ENCODE measurements at regions not wholly inside any gene's neighbourhood (a gene's known extent, or its start where the extent isn't known, plus 50 kb on each side); places are given as distances from the start of the nearest gene placed in this dataset.

DNA sequence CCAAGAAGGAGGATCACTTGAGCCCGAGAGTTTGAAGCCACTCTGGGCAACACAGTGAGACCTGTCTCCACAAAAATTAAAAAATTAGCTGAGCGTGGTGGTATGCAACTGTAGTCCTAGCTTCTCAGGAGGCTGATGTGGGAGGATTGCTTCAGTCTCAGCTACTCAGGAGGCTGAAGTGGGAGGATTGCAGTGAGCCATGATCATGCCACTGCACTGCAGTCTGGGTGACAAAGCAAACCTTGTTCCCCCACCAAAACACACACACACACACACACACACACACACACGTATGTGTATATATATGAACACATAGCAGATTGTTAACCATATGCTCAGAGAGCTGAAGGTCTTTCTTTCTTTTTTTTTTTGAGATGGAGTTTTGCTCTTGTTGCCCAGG, 157.5 kb upstream of the MAST4 start:
- no peak overlapping the region for H3K27ac ChIP-seq (ENCODE audit: low read depth in 1 of 2, low read length in 2 of 2)
- no peaks in the 10 kb centered on the region for H3K9me3 ChIP-seq (ENCODE audit: control insufficient read depth in 4 of 4, low read length in 3 of 4)
- no peak for DNase-seq (ENCODE audit: low spot score)
- no peak for TF ChIP-seq HNF4G (IDR thresholded peaks at IDR 0.05)
- TF ChIP-seq, protein P1, sequence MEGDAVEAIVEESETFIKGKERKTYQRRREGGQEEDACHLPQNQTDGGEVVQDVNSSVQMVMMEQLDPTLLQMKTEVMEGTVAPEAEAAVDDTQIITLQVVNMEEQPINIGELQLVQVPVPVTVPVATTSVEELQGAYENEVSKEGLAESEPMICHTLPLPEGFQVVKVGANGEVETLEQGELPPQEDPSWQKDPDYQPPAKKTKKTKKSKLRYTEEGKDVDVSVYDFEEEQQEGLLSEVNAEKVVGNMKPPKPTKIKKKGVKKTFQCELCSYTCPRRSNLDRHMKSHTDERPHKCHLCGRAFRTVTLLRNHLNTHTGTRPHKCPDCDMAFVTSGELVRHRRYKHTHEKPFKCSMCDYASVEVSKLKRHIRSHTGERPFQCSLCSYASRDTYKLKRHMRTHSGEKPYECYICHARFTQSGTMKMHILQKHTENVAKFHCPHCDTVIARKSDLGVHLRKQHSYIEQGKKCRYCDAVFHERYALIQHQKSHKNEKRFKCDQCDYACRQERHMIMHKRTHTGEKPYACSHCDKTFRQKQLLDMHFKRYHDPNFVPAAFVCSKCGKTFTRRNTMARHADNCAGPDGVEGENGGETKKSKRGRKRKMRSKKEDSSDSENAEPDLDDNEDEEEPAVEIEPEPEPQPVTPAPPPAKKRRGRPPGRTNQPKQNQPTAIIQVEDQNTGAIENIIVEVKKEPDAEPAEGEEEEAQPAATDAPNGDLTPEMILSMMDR (IDR thresholded peaks at IDR 0.05; ENCODE audit: low read depth, low read length, missing input control), result no peak
- no peak for TF ChIP-seq NR2F2 (IDR thresholded peaks at IDR 0.05)
- TF ChIP-seq FOXA2 (IDR thresholded peaks at IDR 0.05), result no peak
- no peak for TF ChIP-seq YY1 (IDR thresholded peaks at IDR 0.05)
- TF ChIP-seq GABPA (IDR thresholded peaks at IDR 0.05 in 1 of 2, conservative IDR thresholded peaks at IDR 0.05 in 1 of 2), result no peak
- TF ChIP-seq, protein P2, sequence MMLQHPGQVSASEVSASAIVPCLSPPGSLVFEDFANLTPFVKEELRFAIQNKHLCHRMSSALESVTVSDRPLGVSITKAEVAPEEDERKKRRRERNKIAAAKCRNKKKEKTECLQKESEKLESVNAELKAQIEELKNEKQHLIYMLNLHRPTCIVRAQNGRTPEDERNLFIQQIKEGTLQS (IDR thresholded peaks at IDR 0.05), result no peak
- no peak for TF ChIP-seq SP1 (IDR thresholded peaks at IDR 0.05)
- TF ChIP-seq, protein P3, sequence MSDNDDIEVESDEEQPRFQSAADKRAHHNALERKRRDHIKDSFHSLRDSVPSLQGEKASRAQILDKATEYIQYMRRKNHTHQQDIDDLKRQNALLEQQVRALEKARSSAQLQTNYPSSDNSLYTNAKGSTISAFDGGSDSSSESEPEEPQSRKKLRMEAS (IDR thresholded peaks at IDR 0.05), result no peak
- TF ChIP-seq TAF1 (conservative IDR thresholded peaks at IDR 0.05), result no peak
- no peak for TF ChIP-seq JUND (IDR thresholded peaks at IDR 0.05)
- TF ChIP-seq, protein P4, sequence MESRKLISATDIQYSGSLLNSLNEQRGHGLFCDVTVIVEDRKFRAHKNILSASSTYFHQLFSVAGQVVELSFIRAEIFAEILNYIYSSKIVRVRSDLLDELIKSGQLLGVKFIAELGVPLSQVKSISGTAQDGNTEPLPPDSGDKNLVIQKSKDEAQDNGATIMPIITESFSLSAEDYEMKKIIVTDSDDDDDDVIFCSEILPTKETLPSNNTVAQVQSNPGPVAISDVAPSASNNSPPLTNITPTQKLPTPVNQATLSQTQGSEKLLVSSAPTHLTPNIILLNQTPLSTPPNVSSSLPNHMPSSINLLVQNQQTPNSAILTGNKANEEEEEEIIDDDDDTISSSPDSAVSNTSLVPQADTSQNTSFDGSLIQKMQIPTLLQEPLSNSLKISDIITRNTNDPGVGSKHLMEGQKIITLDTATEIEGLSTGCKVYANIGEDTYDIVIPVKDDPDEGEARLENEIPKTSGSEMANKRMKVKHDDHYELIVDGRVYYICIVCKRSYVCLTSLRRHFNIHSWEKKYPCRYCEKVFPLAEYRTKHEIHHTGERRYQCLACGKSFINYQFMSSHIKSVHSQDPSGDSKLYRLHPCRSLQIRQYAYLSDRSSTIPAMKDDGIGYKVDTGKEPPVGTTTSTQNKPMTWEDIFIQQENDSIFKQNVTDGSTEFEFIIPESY (IDR thresholded peaks at IDR 0.05), result no peak
- no peak for TF ChIP-seq RXRA (IDR thresholded peaks at IDR 0.05)
- no peak for TF ChIP-seq EGR1 (IDR thresholded peaks at IDR 0.05; ENCODE audit: low read depth in 2 of 2)
- no peak overlapping the region for H3K9ac ChIP-seq (ENCODE audit: low read depth in 1 of 2, low read length in 2 of 2)
- H3K4me1 ChIP-seq (ENCODE audit: control insufficient read depth in 4 of 4, insufficient read depth in 4 of 4, low read length in 3 of 4), result peaks cover 0 to 3% (median 0%) of the 10 kb centered on the region in 4 donors
- H3K36me3 ChIP-seq (ENCODE audit: control insufficient read depth in 4 of 4, insufficient read depth in 3 of 4, low read depth in 1 of 4, low read length in 3 of 4), result no peaks in the 10 kb centered on the region
- H3K27me3 ChIP-seq (ENCODE audit: control insufficient read depth in 4 of 4, insufficient read depth in 4 of 4, low read length in 3 of 4), result no peaks in the 10 kb centered on the region
- 75% methylated on average over 3 of the region's 3 CpGs for WGBS
- no peak overlapping the region for H3K4me3 ChIP-seq (ENCODE audit: low read depth in 1 of 3, low read length in 3 of 3)

DNA sequence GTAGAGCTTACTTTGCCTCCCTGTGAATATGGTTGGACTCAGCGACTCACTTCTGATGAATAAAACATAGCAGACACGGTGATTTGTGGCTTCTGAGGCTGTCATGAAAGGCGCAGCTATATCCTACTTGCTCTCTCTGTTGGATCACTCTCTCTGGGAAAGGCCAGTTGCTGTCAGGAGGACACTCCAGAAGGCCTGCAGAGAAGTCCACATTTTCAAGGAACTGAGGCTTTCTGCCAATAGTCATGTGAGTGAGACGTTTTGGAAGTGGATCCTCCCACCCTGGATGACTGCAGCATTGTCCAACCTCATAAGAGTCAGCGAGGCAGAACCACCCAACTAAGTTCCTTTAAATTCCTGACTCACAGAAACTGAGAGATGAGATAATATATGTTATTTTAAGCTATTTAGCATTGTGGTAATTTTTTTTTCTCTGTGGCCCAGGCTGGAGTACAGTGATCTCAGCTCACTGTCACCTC, 156.0 kb upstream of the MAST4 start:
- no peak overlapping the region for H3K9ac ChIP-seq (ENCODE audit: low read depth in 1 of 2, low read length in 2 of 2)
- H3K27ac ChIP-seq (ENCODE audit: low read depth in 1 of 2, low read length in 2 of 2), result no peak overlapping the region
- no peak overlapping the region for H3K4me3 ChIP-seq (ENCODE audit: low read depth in 1 of 3, low read length in 3 of 3)
- DNase-seq (ENCODE audit: low spot score), result no peak
- no peaks in the 10 kb centered on the region for H3K27me3 ChIP-seq (ENCODE audit: control insufficient read depth in 4 of 4, insufficient read depth in 4 of 4, low read length in 3 of 4)
- no peaks in the 10 kb centered on the region for H3K9me3 ChIP-seq (ENCODE audit: control insufficient read depth in 4 of 4, low read length in 3 of 4)
- 58% methylated on average over 5 of the region's 5 CpGs for WGBS
- TF ChIP-seq TAF1 (conservative IDR thresholded peaks at IDR 0.05) (no peak), SP1 (IDR thresholded peaks at IDR 0.05) (no peak), HNF4G (IDR thresholded peaks at IDR 0.05) (no peak), EGR1 (IDR thresholded peaks at IDR 0.05; ENCODE audit: low read depth in 2 of 2) (no peak), FOXA1 (IDR thresholded peaks at IDR 0.05) (no peak), RAD21 (IDR thresholded peaks at IDR 0.05) (no peak)
- TF ChIP-seq, protein P5, sequence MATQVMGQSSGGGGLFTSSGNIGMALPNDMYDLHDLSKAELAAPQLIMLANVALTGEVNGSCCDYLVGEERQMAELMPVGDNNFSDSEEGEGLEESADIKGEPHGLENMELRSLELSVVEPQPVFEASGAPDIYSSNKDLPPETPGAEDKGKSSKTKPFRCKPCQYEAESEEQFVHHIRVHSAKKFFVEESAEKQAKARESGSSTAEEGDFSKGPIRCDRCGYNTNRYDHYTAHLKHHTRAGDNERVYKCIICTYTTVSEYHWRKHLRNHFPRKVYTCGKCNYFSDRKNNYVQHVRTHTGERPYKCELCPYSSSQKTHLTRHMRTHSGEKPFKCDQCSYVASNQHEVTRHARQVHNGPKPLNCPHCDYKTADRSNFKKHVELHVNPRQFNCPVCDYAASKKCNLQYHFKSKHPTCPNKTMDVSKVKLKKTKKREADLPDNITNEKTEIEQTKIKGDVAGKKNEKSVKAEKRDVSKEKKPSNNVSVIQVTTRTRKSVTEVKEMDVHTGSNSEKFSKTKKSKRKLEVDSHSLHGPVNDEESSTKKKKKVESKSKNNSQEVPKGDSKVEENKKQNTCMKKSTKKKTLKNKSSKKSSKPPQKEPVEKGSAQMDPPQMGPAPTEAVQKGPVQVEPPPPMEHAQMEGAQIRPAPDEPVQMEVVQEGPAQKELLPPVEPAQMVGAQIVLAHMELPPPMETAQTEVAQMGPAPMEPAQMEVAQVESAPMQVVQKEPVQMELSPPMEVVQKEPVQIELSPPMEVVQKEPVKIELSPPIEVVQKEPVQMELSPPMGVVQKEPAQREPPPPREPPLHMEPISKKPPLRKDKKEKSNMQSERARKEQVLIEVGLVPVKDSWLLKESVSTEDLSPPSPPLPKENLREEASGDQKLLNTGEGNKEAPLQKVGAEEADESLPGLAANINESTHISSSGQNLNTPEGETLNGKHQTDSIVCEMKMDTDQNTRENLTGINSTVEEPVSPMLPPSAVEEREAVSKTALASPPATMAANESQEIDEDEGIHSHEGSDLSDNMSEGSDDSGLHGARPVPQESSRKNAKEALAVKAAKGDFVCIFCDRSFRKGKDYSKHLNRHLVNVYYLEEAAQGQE (IDR thresholded peaks at IDR 0.05), result no peak
- TF ChIP-seq, protein P3 (IDR thresholded peaks at IDR 0.05), result no peak
- TF ChIP-seq, protein P1 (IDR thresholded peaks at IDR 0.05; ENCODE audit: low read depth, low read length, missing input control), result no peak
- TF ChIP-seq, protein P2 (IDR thresholded peaks at IDR 0.05), result no peak
- TF ChIP-seq, protein P4 (IDR thresholded peaks at IDR 0.05), result no peak
- no peaks in the 10 kb centered on the region for H3K36me3 ChIP-seq (ENCODE audit: control insufficient read depth in 4 of 4, insufficient read depth in 3 of 4, low read depth in 1 of 4, low read length in 3 of 4)
- H3K4me1 ChIP-seq (ENCODE audit: control insufficient read depth in 4 of 4, insufficient read depth in 4 of 4, low read length in 3 of 4), result peaks cover 0 to 3% (median 0%) of the 10 kb centered on the region in 4 donors

All from liver (tissue), 8 donors.